K562 (cell line): ENCODE measurements at regions not wholly inside any gene's neighbourhood (a gene's known extent, or its start where the extent isn't known, plus 50 kb on each side); places are given as distances from the start of the nearest gene placed in this dataset.

Source experiments
- ATAC-seq: fragments of 200-7000 bp; cut with Tn5 transposase; 3 replicates; pipeline ENCODE4 v1.9.1; 2020; ENCODE audit warnings: moderate library complexity
- BruUV-seq: library from RNA; stranded (reverse); fragments of 400-500 nt; replicated peaks from 2 replicates; lab custom pipeline; 2021; lab: Mats Ljungman, UMichigan
- CTCF ChIA-PET: fragments of 300-600 bp; formaldehyde crosslinking; extraction: SDS; loops from one replicate; lab custom pipeline; 2021; ENCODE audit warnings: low intra/inter-chr PET ratio; lab: Yijun Ruan, JAX
- POLR2A ChIA-PET: fragments of 300-600, 350-650 bp; sonication (Branson Sonifier 250); formaldehyde crosslinking; extraction: SDS; loops from one replicate; lab custom pipeline; 2021; ENCODE audit warnings: antibody characterized with exemption, inconsistent platforms; lab: Yijun Ruan, JAX
- DNase-seq, 4 experiments: peaks; one replicate each; pipeline versions ENCODE4 v3.0.0 to v3.0.0-alpha.2; 2011 to 2018; ENCODE audit warnings: low spot score in 3 of 4, mixed read lengths in 3 of 4; ENCODE audit errors: extremely low read depth in 1 of 4
- FAIRE-seq: peaks from 2 replicates; lab custom pipeline; 2011; peaks lifted over from hg19 to GRCh38; lab: Jason Lieb, UNC
- H2AFZ ChIP-seq: 2 replicates; pipeline ENCODE4 v1.6.0; 2011; ENCODE audit warnings: low read depth, low read length, control low read depth, inconsistent platforms
- H3K27ac ChIP-seq: fragments of 200-600 bp; 3 replicates; pipeline ENCODE4 v1.8.0; 2011; ENCODE audit warnings: low read depth, mild to moderate bottlenecking, control low read depth, inconsistent platforms, low read length, moderate library complexity, mixed read lengths; ENCODE audit errors: extremely low read depth
- H3K27me3 ChIP-seq, 2 experiments: fragments of 300-600 bp in 1 of 2; 2 replicates in 1 of 2; 3 replicates in 1 of 2; pipeline versions ENCODE4 v1.6.0 to v1.8.0; 2011; ENCODE audit warnings: inconsistent platforms in 2 of 2, low read length in 2 of 2, mild to moderate bottlenecking in 1 of 2, mixed read lengths in 1 of 2, moderate library complexity in 1 of 2; ENCODE audit not compliant: control insufficient read depth in 2 of 2, insufficient read depth in 2 of 2
- H3K36me3 ChIP-seq: fragments of 300-600 bp; 3 replicates; pipeline ENCODE4 v1.8.0; 2011; ENCODE audit warnings: mild to moderate bottlenecking, low read length, inconsistent platforms; ENCODE audit not compliant: control insufficient read depth, insufficient read depth
- H3K4me1 ChIP-seq, 2 experiments: fragments of 200-600 bp in 1 of 2; replicated peaks in 1 of 2; 2 replicates in 1 of 2; 3 replicates in 1 of 2; pipeline versions ENCODE4 v1.5.1 to v1.8.0; 2011; ENCODE audit warnings: inconsistent platforms in 2 of 2, low read length in 2 of 2, mild to moderate bottlenecking in 1 of 2, mixed read lengths in 1 of 2, moderate library complexity in 1 of 2; ENCODE audit not compliant: control insufficient read depth in 2 of 2, insufficient read depth in 2 of 2
- H3K4me2 ChIP-seq: 2 replicates; pipeline ENCODE4 v1.6.1; 2011; ENCODE audit warnings: low read length, control low read depth, inconsistent platforms, mixed read lengths; ENCODE audit not compliant: insufficient read depth
- H3K4me3 ChIP-seq: fragments of 200-600 bp; sonication (generic), shearing (Covaris generic); 2 replicates; pipeline ENCODE4 v1.5.1; 2016; ENCODE audit warnings: control low read depth, inconsistent platforms
- H3K79me2 ChIP-seq: fragments of 200-600 bp; 3 replicates; pipeline ENCODE4 v1.8.0; 2011; ENCODE audit warnings: low read length, inconsistent platforms; ENCODE audit not compliant: control insufficient read depth, insufficient read depth
- H3K9ac ChIP-seq, 2 experiments: 2 replicates each; pipeline versions ENCODE4 v1.6.0 to v1.6.1; 2011; ENCODE audit warnings: low read depth in 2 of 2, low read length in 2 of 2, control low read depth in 1 of 2, inconsistent platforms in 1 of 2, mild to moderate bottlenecking in 1 of 2, mixed read lengths in 1 of 2; ENCODE audit not compliant: insufficient read depth in 1 of 2
- H3K9me1 ChIP-seq: one replicate; pipeline ENCODE4 v1.6.0; 2011; ENCODE audit warnings: inconsistent platforms, mild to moderate bottlenecking, low read length, moderate library complexity; ENCODE audit not compliant: control insufficient read depth, insufficient read depth
- H3K9me3 ChIP-seq: replicated peaks from 2 replicates; pipeline ENCODE4 v1.5.1; 2011; ENCODE audit warnings: low read depth, low read length, inconsistent platforms; ENCODE audit not compliant: control insufficient read depth, insufficient read depth
- H4K20me1 ChIP-seq: replicated peaks from 2 replicates; pipeline ENCODE4 v1.6.1; 2011; ENCODE audit warnings: low read length, inconsistent platforms, mixed read lengths; ENCODE audit not compliant: control insufficient read depth, insufficient read depth
- CBX3 ChIP-seq, 2 experiments: IDR thresholded peaks; 1 replicate in 1 of 2; 2 replicates in 1 of 2; pipeline ENCODE4 v1.6.1; 2012; ENCODE audit warnings: inconsistent platforms in 2 of 2, low read length in 2 of 2, borderline replicate concordance in 1 of 2, control low read depth in 1 of 2
- ETV1 ChIP-seq: fragments of 450-650 bp; conservative IDR thresholded peaks from 2 replicates; pipeline ENCODE4 v1.6.1; 2016; ENCODE audit warnings: missing genetic modification characterization, control low read depth, low read depth, missing compliant biosample characterization
- KLF13 ChIP-seq: fragments of 450-650 bp; IDR thresholded peaks from 2 replicates; pipeline ENCODE4 v1.6.1; 2016; ENCODE audit warnings: missing genetic modification characterization, low read depth, mild to moderate bottlenecking, missing compliant biosample characterization, moderate library complexity, borderline replicate concordance
- MYNN ChIP-seq, 2 experiments: sonication (generic); formaldehyde crosslinking in 1 of 2; IDR thresholded peaks; 2 replicates each; pipeline versions ENCODE4 v1.5.0 to v1.6.1; 2016 to 2020; ENCODE audit warnings: antibody characterized with exemption in 1 of 2, missing genetic modification reagents in 1 of 2
- STAG1 ChIP-seq: sonication (generic); formaldehyde crosslinking; IDR thresholded peaks from 2 replicates; pipeline ENCODE4 v1.5.0; 2020; ENCODE audit warnings: missing genetic modification reagents, borderline replicate concordance
- ZNF436 ChIP-seq: fragments of 250-450, 450-650 bp; sonication (Bioruptor Pico); formaldehyde crosslinking; IDR thresholded peaks from 2 replicates; pipeline ENCODE4 v1.7.0; 2020; ENCODE audit warnings: mild to moderate bottlenecking
- ZNF644 ChIP-seq: fragments of 200-800 bp; sonication (Bioruptor generic); IDR thresholded peaks from 2 replicates; pipeline ENCODE4 v1.6.1; 2016; ENCODE audit warnings: low read depth, missing genetic modification characterization, missing compliant biosample characterization
- WGBS: fragments of 100-300 bp; shearing (Covaris generic); methylation state at CpG from one replicate; pipeline ENCODE4 v1.1.6; 2016; ENCODE audit warnings: low coverage, mixed read lengths; ENCODE audit not compliant: insufficient coverage; ENCODE audit errors: missing lambda C conversion rate; 5-methylcytosine and 5-hydroxymethylcytosine counted together
- in situ Hi-C: fragments of 300-500 bp; cut with MboI; formaldehyde crosslinking; loops from 4 replicates; pipeline ENCODE4 v1.15.0; 2018; ENCODE audit warnings: inconsistent platforms, mixed read lengths
- intact Hi-C: fragments of 100-400 bp; cut with micrococcal nuclease; formaldehyde crosslinking; loops from 2 replicates; pipeline ENCODE4 v1.14.2; 2022

- H3K9me3 ChIP-seq: no peaks in the 10 kb centered on the region
- no peak overlapping the region for H2AFZ ChIP-seq
- H3K27ac ChIP-seq: no peak overlapping the region
- FAIRE-seq (no peak), ATAC-seq (no peak), DNase-seq (peak in 2 of 4 experiments; percentile 14 to 25)
- in situ Hi-C loops: no loop called here
- H3K4me3 ChIP-seq: no peak overlapping the region
- no peaks in the 10 kb centered on the region for H3K79me2 ChIP-seq
- H3K27me3 ChIP-seq: peaks cover 3 to 17% of the 10 kb centered on the region in 2 experiments; a peak in 3 of 5 replicates
- 1% methylated on average over 5 of the region's 5 CpGs for WGBS
- no peaks in the 10 kb centered on the region for H3K9me1 ChIP-seq
- TF ChIP-seq KLF13 (tag) (no peak), ETV1 (tag) (no peak), STAG1 (no peak), ZNF644 (tag) (no peak), CBX3 (IDR thresholded peaks at IDR 0.05; ENCODE audit: borderline replicate concordance in 1 of 2, low read length in 2 of 2) (no peak)
- H3K4me1 ChIP-seq: no peaks in the 10 kb centered on the region; a peak in 1 of 5 replicates
- H3K9ac ChIP-seq: no peak overlapping the region
- no peaks in the 10 kb centered on the region for H4K20me1 ChIP-seq
- H3K4me2 ChIP-seq: no peak overlapping the region
- intact Hi-C loops: no loop called here
- ChIA-PET CTCF (no interaction called here), POLR2A (no interaction called here)
- H3K36me3 ChIP-seq: no peaks in the 10 kb centered on the region
- no TSS peak for BruUV-seq
Observed at GRCh38 chr15:62378772-62379498, 213.8 kb upstream of the C2CD4B start.

- no peak overlapping the region for H3K4me3 ChIP-seq
- intact Hi-C loops (no loop called here), in situ Hi-C loops (no loop called here)
- no peak overlapping the region for H3K9ac ChIP-seq
- no TSS peak for BruUV-seq
- CTCF ChIA-PET: no interaction called here
- WGBS: 10% methylated on average over 4 of the region's 4 CpGs
- POLR2A ChIA-PET: no interaction called here
- no peak overlapping the region for H2AFZ ChIP-seq
- no peaks in the 10 kb centered on the region for H3K36me3 ChIP-seq
- H3K4me2 ChIP-seq: no peak overlapping the region
- ATAC-seq (no peak), FAIRE-seq (no peak), DNase-seq (no peak)
- H3K27me3 ChIP-seq: peaks cover 3 to 17% of the 10 kb centered on the region in 2 experiments; a peak in 3 of 5 replicates
- no peaks in the 10 kb centered on the region for H3K9me3 ChIP-seq
- H3K9me1 ChIP-seq: no peaks in the 10 kb centered on the region
- H4K20me1 ChIP-seq: no peaks in the 10 kb centered on the region
- no peak overlapping the region for H3K27ac ChIP-seq
- no peaks in the 10 kb centered on the region; a peak in 1 of 5 replicates for H3K4me1 ChIP-seq
- no peak for TF ChIP-seq MYNN (IDR thresholded peaks at IDR 0.05)
- TF ChIP-seq MYNN (CRISPR knock-in tag; IDR thresholded peaks at IDR 0.05): no peak
- TF ChIP-seq ZNF436 (CRISPR knock-in tag): no peak
- H3K79me2 ChIP-seq: no peaks in the 10 kb centered on the region
Observed at GRCh38 chr15:62380011-62380410, 214.9 kb upstream of the C2CD4B start.
